GM12873 (cell line): ENCODE measurements at regions not wholly inside any gene's neighbourhood (a gene's known extent, or its start where the extent isn't known, plus 50 kb on each side); places are given as distances from the start of the nearest gene placed in this dataset.

Experiments used
- CTCF ChIP-seq: IDR thresholded peaks from 2 replicates; pipeline ENCODE4 v1.5.1; 2012; ENCODE audit warnings: low read depth, mild to moderate bottlenecking, moderate library complexity, low read length, control low read depth; ENCODE audit not compliant: insufficient read depth; ENCODE audit errors: missing control alignments

DNA sequence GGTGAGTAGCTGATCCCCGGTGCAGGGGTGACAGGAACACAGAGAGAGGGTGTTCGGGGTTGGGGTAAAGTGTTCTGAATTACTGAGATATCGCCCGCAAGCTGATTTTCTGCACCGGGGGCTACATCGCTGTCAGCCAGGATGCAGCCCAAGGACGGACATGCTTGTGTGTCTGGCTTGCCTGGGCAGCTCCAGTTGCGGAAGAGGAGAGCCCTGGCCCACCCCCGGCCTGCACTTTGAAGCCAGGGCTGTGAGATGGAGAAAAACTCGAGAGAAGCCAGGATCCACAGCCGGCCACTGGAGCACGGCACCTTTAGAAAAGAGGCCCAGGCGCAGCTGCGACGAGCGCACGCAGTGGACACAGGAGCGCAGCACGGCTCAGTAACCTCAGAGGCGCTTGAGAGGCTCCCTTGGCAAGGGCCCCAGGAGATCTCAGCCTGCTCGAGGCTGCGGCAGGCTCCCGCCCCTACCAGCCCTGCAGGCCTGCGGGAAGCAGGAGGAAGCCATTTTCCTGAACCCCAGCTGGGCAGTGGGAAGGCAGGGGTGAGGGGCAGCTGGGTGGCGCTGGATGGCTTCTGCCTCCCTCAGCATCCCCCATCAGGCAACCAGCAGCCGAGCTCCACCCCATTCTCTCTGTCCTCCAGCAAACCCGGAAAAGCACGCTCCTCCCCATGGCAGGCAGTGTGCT lies 59.2 kb downstream of the C9orf50 start:
- no peak for TF ChIP-seq CTCF

DNA sequence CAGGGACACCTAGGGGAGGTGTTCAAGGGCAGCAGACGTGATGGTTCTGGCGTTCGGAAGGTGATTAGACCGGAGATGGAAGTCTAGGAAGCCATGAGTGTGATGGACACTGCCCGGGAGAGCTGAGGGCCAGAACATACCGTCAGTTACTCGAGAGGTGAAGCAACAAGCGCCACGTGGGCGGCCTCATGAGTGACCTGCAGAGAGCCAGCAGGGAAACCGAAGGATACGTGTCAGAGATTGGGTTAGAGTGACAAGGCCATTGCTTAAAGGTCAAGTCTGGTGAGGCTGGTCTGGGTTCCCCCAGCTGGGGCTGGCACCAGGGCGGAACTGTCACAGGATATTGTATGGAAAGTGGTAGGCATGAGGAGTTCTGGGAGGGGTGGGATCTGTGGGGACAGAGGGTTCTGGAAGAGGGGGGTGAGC lies 60.0 kb downstream of the C9orf50 start:
- no peak for TF ChIP-seq CTCF

- TF ChIP-seq CTCF = no peak
These were observed 61.4 kb downstream of the C9orf50 start for GRCh38 chr9:129559506-129559881.

DNA sequence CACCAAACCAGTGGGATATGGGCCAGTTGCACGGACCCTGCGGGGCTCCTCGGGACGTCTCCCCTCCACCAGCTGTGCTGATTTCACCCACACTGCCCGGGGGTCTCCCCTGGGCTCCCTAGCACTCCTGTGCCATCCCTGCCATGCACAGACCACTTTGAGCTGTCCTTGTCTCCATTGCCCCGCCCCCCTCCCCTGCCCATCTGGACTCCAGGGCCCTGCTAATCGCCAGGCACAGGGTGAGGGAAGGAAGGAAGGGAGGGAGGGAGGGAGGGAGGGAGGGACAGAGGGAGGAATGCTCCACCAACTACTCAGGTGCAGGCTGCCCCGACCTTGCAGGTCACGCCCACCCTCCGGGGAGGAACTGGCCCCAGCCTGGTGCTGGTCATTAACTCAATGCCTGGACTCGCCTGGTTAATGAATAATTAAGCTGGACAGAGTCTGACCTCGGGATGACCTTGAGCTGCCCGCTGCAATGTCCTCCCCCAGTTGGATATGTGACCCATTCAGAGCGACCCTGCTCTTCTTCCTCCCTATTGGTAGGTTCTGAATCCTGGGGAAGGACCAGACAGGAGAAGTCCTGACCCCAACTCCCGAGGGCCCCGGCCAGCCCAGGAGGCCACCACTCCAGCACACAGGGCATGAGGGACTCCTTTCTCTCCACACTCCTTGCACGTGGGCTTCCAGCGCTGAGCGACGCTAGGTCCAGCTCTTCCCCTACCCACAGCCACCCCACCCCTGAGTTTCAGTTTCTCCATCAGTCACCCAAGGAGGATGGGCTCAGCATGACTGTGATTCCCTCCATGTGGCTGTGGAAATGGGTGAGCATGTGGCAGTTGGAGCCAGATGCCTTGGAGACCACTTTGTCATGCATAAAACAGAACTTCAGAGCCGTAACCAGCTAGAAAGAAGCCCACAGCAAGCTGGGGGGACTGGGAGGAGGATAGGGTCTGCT lies 62.1 kb downstream of the C9orf50 start:
- TF ChIP-seq CTCF = no peak

DNA sequence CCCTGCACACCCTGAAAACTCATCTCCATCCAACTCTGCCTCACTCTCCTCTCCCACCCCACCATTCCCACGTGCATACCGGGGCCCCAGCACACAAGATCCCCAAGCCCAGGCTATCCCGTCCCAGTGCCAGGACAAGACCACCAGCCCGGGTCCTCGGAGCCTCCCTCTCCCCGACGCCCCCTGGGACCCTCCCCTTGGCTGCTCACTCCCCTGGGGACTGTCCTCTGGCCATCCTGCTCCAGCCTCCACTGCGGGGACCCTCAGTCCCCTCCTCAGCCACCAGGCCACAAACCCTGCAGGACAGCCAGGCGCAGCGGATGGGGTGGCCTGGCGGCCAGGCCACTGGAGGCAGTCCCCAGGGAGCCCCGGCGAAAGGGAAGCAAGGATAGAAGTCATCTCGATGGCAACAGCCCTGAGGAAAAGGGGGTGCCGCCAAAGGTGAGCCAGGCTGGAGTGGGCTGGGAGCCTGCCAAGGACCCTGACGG lies 62.8 kb downstream of the C9orf50 start:
- TF ChIP-seq CTCF = no peak

DNA sequence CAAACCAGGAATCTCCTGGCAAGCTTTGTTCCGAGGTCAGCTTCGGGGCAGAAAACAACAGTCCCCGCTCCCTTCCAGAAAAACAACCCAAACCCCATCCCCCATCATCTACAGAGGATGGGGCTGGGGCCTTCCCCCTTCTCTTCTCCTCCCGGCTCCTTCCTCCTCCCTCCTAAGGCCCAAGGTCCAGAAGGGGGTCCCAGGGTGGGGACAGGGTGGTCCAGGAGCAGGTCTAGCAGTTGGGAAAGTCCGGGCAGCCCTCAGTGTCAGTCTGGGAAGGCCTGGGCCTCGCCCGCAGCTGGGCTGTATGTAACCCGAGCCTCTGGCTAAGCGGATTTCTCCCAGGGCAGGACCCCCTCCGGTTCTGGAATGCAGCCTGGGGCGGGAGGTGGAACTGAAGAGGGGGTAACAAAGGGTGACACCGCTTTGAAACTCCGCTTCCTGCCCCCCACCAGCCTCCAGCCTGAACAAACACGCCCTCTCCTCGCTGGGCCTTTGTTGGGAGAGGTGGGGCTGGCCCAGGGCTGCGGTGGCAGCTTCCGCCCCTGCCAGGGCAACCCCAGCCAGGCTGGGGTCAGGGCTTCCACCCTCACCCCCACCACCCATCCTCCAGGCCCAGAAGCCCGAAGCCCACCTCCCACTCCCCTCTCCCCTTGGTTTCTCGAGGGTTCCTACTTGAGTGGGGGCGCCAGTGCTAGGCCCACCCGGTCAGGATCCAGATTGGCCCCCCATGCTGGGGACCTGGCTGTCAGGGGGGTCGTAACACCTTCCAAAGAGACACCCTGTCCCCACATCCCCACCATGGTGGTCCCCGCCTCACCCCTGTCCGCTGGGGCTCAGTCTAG lies 63.5 kb downstream of the C9orf50 start:
- no peak for TF ChIP-seq CTCF
